ENCODE measurements at regions not wholly inside any gene's neighbourhood (a gene's known extent, or its start where the extent isn't known, plus 50 kb on each side); places are given as distances from the start of the nearest gene placed in this dataset.
A peak's percentile ranks its signal among the peaks of the same experiment; 100 is the strongest.

Small RNAs in the stretch of these regions (microRNA-seq; reads per million reads assigned to microRNA genes)
- 4.0 reads per million, percentile 15 among the genes with 10 or more reads in this experiment for gene MIR3679

Small RNAs in the stretch of these regions (small RNA-seq; reads per million reads assigned to genes)
- 0.07 reads per million for gene MIR3679 (ENCODE audit: low replicate concordance)

Measured in GM23338 (cell line).